ENCODE measurements at regions not wholly inside any gene's neighbourhood (a gene's known extent, or its start where the extent isn't known, plus 50 kb on each side); places are given as distances from the start of the nearest gene placed in this dataset.

- TF ChIP-seq CTCF (optimal IDR thresholded peaks at IDR 0.05 in 1 of 3, IDR thresholded peaks at IDR 0.05 in 1 of 3, conservative IDR thresholded peaks at IDR 0.05 in 1 of 3; ENCODE audit: extremely low read depth in 1 of 3, insufficient read depth in 2 of 3, low read length in 3 of 3), result no peak
- no peak for TF ChIP-seq EZH2 (IDR thresholded peaks at IDR 0.05; ENCODE audit: low read length)
- DNase-seq (ENCODE audit: low read depth, low spot score) (no peak), FAIRE-seq (no peak)
- Histone ChIP-seq H3K79me2 (ENCODE audit: control insufficient read depth, insufficient read depth, low read length) (no peaks in the 10 kb centered on the region), H3K27me3 (ENCODE audit: control insufficient read depth, extremely low read depth, insufficient read depth, low read length) (no peaks in the 10 kb centered on the region), H3K27ac (ENCODE audit: control insufficient read depth, insufficient read depth, low read length) (no peak overlapping the region), H3K36me3 (ENCODE audit: control insufficient read depth in 2 of 2, extremely low read depth in 1 of 2, insufficient read depth in 2 of 2, low read length in 2 of 2) (no peaks in the 10 kb centered on the region), H3K4me3 (ENCODE audit: control insufficient read depth in 2 of 3, extremely low read depth in 1 of 3, insufficient read depth in 2 of 3, low read depth in 1 of 3, low read length in 3 of 3) (no peak overlapping the region), H3K9me1 (ENCODE audit: control insufficient read depth, extremely low read depth, insufficient read depth, low read length) (no peaks in the 10 kb centered on the region), H4K20me1 (ENCODE audit: control insufficient read depth, extremely low read depth, insufficient read depth, low read length) (no peaks in the 10 kb centered on the region), H3K4me1 (ENCODE audit: control insufficient read depth, extremely low read depth, insufficient read depth, low read length) (peaks cover under 1% of the 10 kb centered on the region), H3K9ac (ENCODE audit: control insufficient read depth, extremely low read depth, insufficient read depth, low read length) (no peak overlapping the region), H3K9me3 (ENCODE audit: control insufficient read depth, low read depth, low read length) (no peaks in the 10 kb centered on the region), H3K4me2 (ENCODE audit: control insufficient read depth, extremely low read depth, insufficient read depth, low read depth, low read length) (no peak overlapping the region), H2AFZ (ENCODE audit: control insufficient read depth, low read length) (no peak overlapping the region)
- dilution Hi-C loops (cut with MboI; ENCODE audit: extremely low pct_ligation_motif_present, low sequenced_read_pairs), result no loop called here
Measured at GRCh38 chr4:128363966-128364365, 76.4 kb upstream of the PGRMC2 start.

- Histone ChIP-seq H3K9me1 (ENCODE audit: control insufficient read depth, extremely low read depth, insufficient read depth, low read length) (no peaks in the 10 kb centered on the region), H3K4me1 (ENCODE audit: control insufficient read depth, extremely low read depth, insufficient read depth, low read length) (peaks cover 13% of the 10 kb centered on the region), H4K20me1 (ENCODE audit: control insufficient read depth, extremely low read depth, insufficient read depth, low read length) (no peaks in the 10 kb centered on the region), H3K4me3 (ENCODE audit: control insufficient read depth in 2 of 3, extremely low read depth in 1 of 3, insufficient read depth in 2 of 3, low read depth in 1 of 3, low read length in 3 of 3) (no peak overlapping the region), H3K4me2 (ENCODE audit: control insufficient read depth, extremely low read depth, insufficient read depth, low read depth, low read length) (no peak overlapping the region), H3K9ac (ENCODE audit: control insufficient read depth, extremely low read depth, insufficient read depth, low read length) (no peak overlapping the region), H3K79me2 (ENCODE audit: control insufficient read depth, insufficient read depth, low read length) (no peaks in the 10 kb centered on the region), H2AFZ (ENCODE audit: control insufficient read depth, low read length) (no peak overlapping the region), H3K27ac (ENCODE audit: control insufficient read depth, insufficient read depth, low read length) (no peak overlapping the region), H3K36me3 (ENCODE audit: control insufficient read depth in 2 of 2, extremely low read depth in 1 of 2, insufficient read depth in 2 of 2, low read length in 2 of 2) (no peaks in the 10 kb centered on the region), H3K9me3 (ENCODE audit: control insufficient read depth, low read depth, low read length) (no peaks in the 10 kb centered on the region), H3K27me3 (ENCODE audit: control insufficient read depth, extremely low read depth, insufficient read depth, low read length) (no peaks in the 10 kb centered on the region)
- DNase-seq (ENCODE audit: low read depth, low spot score) (no peak), FAIRE-seq (no peak)
- dilution Hi-C loops (cut with MboI; ENCODE audit: extremely low pct_ligation_motif_present, low sequenced_read_pairs), result no loop called here
- no peak for TF ChIP-seq EZH2 (IDR thresholded peaks at IDR 0.05; ENCODE audit: low read length)
- no peak for TF ChIP-seq CTCF (optimal IDR thresholded peaks at IDR 0.05 in 1 of 3, IDR thresholded peaks at IDR 0.05 in 1 of 3, conservative IDR thresholded peaks at IDR 0.05 in 1 of 3; ENCODE audit: extremely low read depth in 1 of 3, insufficient read depth in 2 of 3, low read length in 3 of 3)
Measured at GRCh38 chr4:128362760-128363159, 75.1 kb upstream of the PGRMC2 start.

Measured in keratinocyte (primary cell).